Liver (tissue), 7 donors: ENCODE measurements at regions not wholly inside any gene's neighbourhood (a gene's known extent, or its start where the extent isn't known, plus 50 kb on each side); places are given as distances from the start of the nearest gene placed in this dataset.
"Not testable (repeated sequence)": the region's sequence is repeated elsewhere in the genome, so short reads cannot be mapped to it uniquely, and the experiment has no call there.

Source experiments
- DNase-seq: peaks from one replicate; pipeline ENCODE4 v3.0.0-alpha.2; 2017; ENCODE audit warnings: low spot score
- H3K27ac ChIP-seq, 2 donors: one replicate each; pipeline ENCODE4 v1.7.0; 2013; ENCODE audit warnings: inconsistent platforms in 2 of 2, low read length in 2 of 2, control low read depth in 1 of 2, low read depth in 1 of 2, mild to moderate bottlenecking in 1 of 2
- H3K27me3 ChIP-seq, 4 donors: one replicate each; pipeline versions ENCODE4 v1.6.1 to v1.7.0; 2013; ENCODE audit warnings: low read length in 3 of 4, inconsistent platforms in 1 of 4, mild to moderate bottlenecking in 1 of 4, moderate library complexity in 1 of 4; ENCODE audit not compliant: control insufficient read depth in 4 of 4, insufficient read depth in 4 of 4
- H3K36me3 ChIP-seq, 4 donors: one replicate each; pipeline versions ENCODE4 v1.6.1 to v1.7.0; 2013; ENCODE audit warnings: low read length in 3 of 4, mild to moderate bottlenecking in 3 of 4, low read depth in 1 of 4, moderate library complexity in 1 of 4; ENCODE audit not compliant: control insufficient read depth in 4 of 4, insufficient read depth in 3 of 4
- H3K4me1 ChIP-seq, 4 donors: one replicate each; pipeline versions ENCODE4 v1.6.1 to v1.7.0; 2013; ENCODE audit warnings: low read length in 3 of 4, mild to moderate bottlenecking in 3 of 4, moderate library complexity in 1 of 4; ENCODE audit not compliant: control insufficient read depth in 4 of 4, insufficient read depth in 4 of 4
- H3K4me3 ChIP-seq, 3 donors: one replicate each; pipeline versions ENCODE4 v1.6.1 to v1.7.0; 2013; ENCODE audit warnings: low read length in 3 of 3, control low read depth in 1 of 3, low read depth in 1 of 3, mild to moderate bottlenecking in 1 of 3
- H3K9ac ChIP-seq, 2 donors: one replicate each; pipeline ENCODE4 v1.7.0; 2013; ENCODE audit warnings: low read length in 2 of 2, mild to moderate bottlenecking in 2 of 2, moderate library complexity in 2 of 2, control low read depth in 1 of 2, low read depth in 1 of 2
- H3K9me3 ChIP-seq, 4 donors: one replicate each; pipeline versions ENCODE4 v1.6.1 to v1.7.0; 2013; ENCODE audit warnings: low read length in 3 of 4; ENCODE audit not compliant: control insufficient read depth in 4 of 4
- ATF3 ChIP-seq: IDR thresholded peaks from 2 replicates; pipeline ENCODE4 v1.6.1; 2016; ENCODE audit warnings: antibody characterized with exemption
- EGR1 ChIP-seq, 2 donors: IDR thresholded peaks; 2 replicates each; pipeline ENCODE4 v1.6.1; 2016 to 2018; ENCODE audit warnings: antibody characterized with exemption in 2 of 2, low read depth in 2 of 2
- FOXA2 ChIP-seq: IDR thresholded peaks from 2 replicates; pipeline ENCODE4 v1.6.1; 2016; ENCODE audit warnings: antibody characterized with exemption
- GABPA ChIP-seq, 2 donors: IDR thresholded peaks in 1 of 2; conservative IDR thresholded peaks in 1 of 2; 2 replicates each; pipeline ENCODE4 v1.6.1; 2016; ENCODE audit warnings: antibody characterized with exemption in 2 of 2, mild to moderate bottlenecking in 1 of 2, moderate library complexity in 1 of 2
- HNF4A ChIP-seq, 2 donors: conservative IDR thresholded peaks; 2 replicates each; pipeline ENCODE4 v1.6.1; 2016; ENCODE audit warnings: antibody characterized with exemption in 2 of 2, mild to moderate bottlenecking in 2 of 2
- HNF4G ChIP-seq: IDR thresholded peaks from 2 replicates; pipeline ENCODE4 v1.6.1; 2016; ENCODE audit warnings: antibody characterized with exemption
- MAX ChIP-seq: IDR thresholded peaks from 2 replicates; pipeline ENCODE4 v1.6.1; 2016; ENCODE audit warnings: antibody characterized with exemption
- NR2F2 ChIP-seq: IDR thresholded peaks from 2 replicates; pipeline ENCODE4 v1.6.1; 2016; ENCODE audit warnings: antibody characterized with exemption
- RAD21 ChIP-seq, 2 donors: IDR thresholded peaks; 2 replicates each; pipeline ENCODE4 v1.6.1; 2016; ENCODE audit warnings: antibody characterized with exemption in 2 of 2, mild to moderate bottlenecking in 2 of 2
- REST ChIP-seq: IDR thresholded peaks from 2 replicates; pipeline ENCODE4 v1.6.1; 2016; ENCODE audit warnings: antibody characterized with exemption, mild to moderate bottlenecking
- RXRA ChIP-seq, 2 donors: IDR thresholded peaks; 2 replicates each; pipeline ENCODE4 v1.6.1; 2017 to 2018; ENCODE audit warnings: antibody characterized with exemption in 2 of 2, mild to moderate bottlenecking in 1 of 2
- SP1 ChIP-seq: IDR thresholded peaks from 2 replicates; pipeline ENCODE4 v1.6.1; 2018; ENCODE audit warnings: antibody characterized with exemption, mild to moderate bottlenecking
- TAF1 ChIP-seq: conservative IDR thresholded peaks from 2 replicates; pipeline ENCODE4 v1.6.1; 2016; ENCODE audit warnings: antibody characterized with exemption, mild to moderate bottlenecking
- YY1 ChIP-seq: IDR thresholded peaks from 2 replicates; pipeline ENCODE4 v1.6.1; 2016; ENCODE audit warnings: antibody characterized with exemption, mild to moderate bottlenecking
- WGBS: extraction: QIAGEN DNeasy Blood & Tissue Kit; methylation state at CpG from one replicate; pipeline ENCODE4 v1.1.7; 2013; 5-methylcytosine and 5-hydroxymethylcytosine counted together
- donor health status: healthy.
- donor health status: healthy.
- donor health status: healthy.
- donor health status: healthy.

- H3K27me3 ChIP-seq, H3K27ac ChIP-seq, H3K4me3 ChIP-seq, H3K9ac ChIP-seq, DNase-seq, H3K36me3 ChIP-seq, H3K4me1 ChIP-seq, H3K9me3 ChIP-seq: not testable (repeated sequence)
- WGBS: 65% methylated on average over 3 of the region's 3 CpGs
These were observed 76.4 kb upstream of the TMSB4Y start for GRCh38 chrY:13627323-13627722.

GRCh38 chrY:13615943-13616304 is 87.8 kb upstream of the TMSB4Y start:
- no peak for TF ChIP-seq SP1
- no peak for TF ChIP-seq GABPA (IDR thresholded peaks at IDR 0.05 in 1 of 2, conservative IDR thresholded peaks at IDR 0.05 in 1 of 2)
- no peak for TF ChIP-seq EGR1 (IDR thresholded peaks at IDR 0.05; ENCODE audit: low read depth in 2 of 2)
- Histone ChIP-seq H3K4me1 (peaks cover 0 to 5% (median 0%) of the 10 kb centered on the region in 4 donors), H3K27me3 (no peaks in the 10 kb centered on the region), H3K9me3 (no peaks in the 10 kb centered on the region), H3K9ac (no peak overlapping the region), H3K27ac (no peak overlapping the region), H3K36me3 (no peaks in the 10 kb centered on the region), H3K4me3 (no peak overlapping the region)
- no peak for DNase-seq
- WGBS: 85% methylated on average over 3 of the region's 3 CpGs

GRCh38 chrY:13615301-13615942 is 88.3 kb upstream of the TMSB4Y start:
- no peak overlapping the region for H3K4me3 ChIP-seq
- no peak for DNase-seq
- no peak for TF ChIP-seq TAF1
- no peaks in the 10 kb centered on the region for H3K36me3 ChIP-seq
- peaks cover 0 to 5% (median 0%) of the 10 kb centered on the region in 4 donors for H3K4me1 ChIP-seq
- no peak overlapping the region for H3K27ac ChIP-seq
- H3K27me3 ChIP-seq: no peaks in the 10 kb centered on the region
- H3K9ac ChIP-seq: no peak overlapping the region
- H3K9me3 ChIP-seq: no peaks in the 10 kb centered on the region

- Histone ChIP-seq H3K9me3 (no peaks in the 10 kb centered on the region), H3K36me3 (no peaks in the 10 kb centered on the region), H3K27ac (no peak overlapping the region), H3K9ac (no peak overlapping the region), H3K4me3 (no peak overlapping the region), H3K27me3 (no peaks in the 10 kb centered on the region), H3K4me1 (peaks cover 0 to 5% (median 0%) of the 10 kb centered on the region in 4 donors)
- 81% methylated on average over 1 of the region's 1 CpG for WGBS
- DNase-seq: no peak
- TF ChIP-seq REST: no peak
- TF ChIP-seq RXRA (IDR thresholded peaks at IDR 0.05): peak in 1 of 2 donors; percentile 33
- TF ChIP-seq YY1: no peak
- no peak for TF ChIP-seq ATF3
- no peak for TF ChIP-seq MAX
- TF ChIP-seq TAF1: no peak
- no peak for TF ChIP-seq EGR1 (IDR thresholded peaks at IDR 0.05; ENCODE audit: low read depth in 2 of 2)
- TF ChIP-seq HNF4A (conservative IDR thresholded peaks at IDR 0.05): peak in 1 of 2 donors; percentile 90
- peak in 1 of 2 donors; percentile 5 for TF ChIP-seq RAD21 (IDR thresholded peaks at IDR 0.05)
- TF ChIP-seq FOXA2: no peak
- TF ChIP-seq NR2F2: no peak
- TF ChIP-seq HNF4G: no peak
These were observed 90.8 kb upstream of the TMSB4Y start for GRCh38 chrY:13612916-13613315.
